HL-60/S4 treated with retinoic acid at 250 ng/mL for 4 days and 3 days (cell line): ENCODE measurements at regions not wholly inside any gene's neighbourhood (a gene's known extent, or its start where the extent isn't known, plus 50 kb on each side); places are given as distances from the start of the nearest gene placed in this dataset.
"Not testable (repeated sequence)": the region's sequence is repeated elsewhere in the genome, so short reads cannot be mapped to it uniquely, and the experiment has no call there.

ENCODE experiments used
- in situ Hi-C: fragments of 300-500 bp; cut with MboI; formaldehyde crosslinking; loops from 2 replicates; pipeline ENCODE4 v1.7.0; 2022; ENCODE audit warnings: low sequenced_read_pairs

- in situ Hi-C loops, result no loop called here
These were observed 138.2 kb downstream of the KCNRG start for GRCh38 chr13:50153401-50153800.

DNA sequence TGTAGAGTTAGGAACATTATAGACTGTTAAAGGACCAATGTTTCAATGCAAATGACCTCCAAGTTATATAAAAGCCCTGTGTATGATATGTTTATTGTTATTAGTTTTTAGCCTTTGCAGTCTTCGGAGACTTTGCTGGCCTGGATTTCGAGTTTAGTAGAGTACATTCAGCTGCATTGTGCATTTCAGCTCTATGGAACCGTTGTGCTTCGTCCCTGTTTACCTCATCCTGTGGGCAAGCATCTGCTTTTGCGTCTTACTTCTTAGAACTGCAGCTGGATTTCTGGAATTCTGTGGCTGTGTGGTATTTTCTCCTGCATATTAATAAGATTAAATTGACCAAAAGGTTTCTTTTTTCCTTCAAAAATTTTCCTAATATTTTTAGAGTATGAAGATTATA, 138.6 kb downstream of the KCNRG start:
- in situ Hi-C loops, result no loop called here

DNA sequence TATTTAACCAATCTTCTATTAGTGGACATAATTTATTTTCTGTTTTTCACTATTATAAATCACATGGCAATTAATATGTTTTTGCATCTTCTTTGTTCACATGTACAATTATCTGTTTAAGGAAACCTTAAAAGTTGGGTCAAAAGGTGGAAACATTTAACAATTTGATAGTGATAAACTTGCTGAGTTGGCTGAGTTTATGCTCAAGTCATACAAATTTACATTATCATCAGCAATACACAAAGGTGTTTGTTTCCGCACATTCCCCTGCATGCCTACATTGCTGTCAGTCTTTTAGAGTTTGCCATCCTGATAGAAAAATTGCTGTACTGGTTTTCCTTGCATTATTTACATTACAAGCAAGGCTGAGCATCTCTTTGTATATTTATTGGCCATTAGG, 139.5 kb downstream of the KCNRG start:
- in situ Hi-C loops, result no loop called here

- in situ Hi-C loops, result no loop called here
These were observed 140.9 kb downstream of the KCNRG start for GRCh38 chr13:50156140-50156539.

- in situ Hi-C loops, result no loop called here
These were observed 141.4 kb downstream of the KCNRG start for GRCh38 chr13:50156561-50157127.

- in situ Hi-C loops, result no loop called here
These were observed 143.3 kb downstream of the KCNRG start for GRCh38 chr13:50158385-50159165.

DNA sequence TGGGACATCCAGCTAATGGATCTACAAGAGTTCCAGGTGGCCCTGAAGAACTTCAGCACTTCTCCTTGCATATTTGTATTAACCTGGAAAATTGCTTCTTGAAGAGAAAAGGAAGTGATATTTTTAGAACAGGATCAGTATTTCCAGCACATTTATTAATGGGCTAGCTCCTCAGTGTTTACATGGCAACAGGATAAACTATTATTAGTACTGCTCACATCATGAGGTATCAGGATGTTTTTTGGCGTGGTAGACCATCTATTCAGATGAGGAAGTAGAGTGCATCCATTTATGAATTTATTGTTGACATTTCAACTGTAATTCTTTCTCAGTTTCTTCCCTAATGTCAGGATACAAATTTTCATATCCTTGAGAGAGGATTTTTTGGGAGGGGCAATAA, 144.4 kb downstream of the KCNRG start:
- in situ Hi-C loops, result no loop called here

GRCh38 chr13:50161052-50161451, 145.8 kb downstream of the KCNRG start:
- in situ Hi-C loops, result no loop called here

DNA sequence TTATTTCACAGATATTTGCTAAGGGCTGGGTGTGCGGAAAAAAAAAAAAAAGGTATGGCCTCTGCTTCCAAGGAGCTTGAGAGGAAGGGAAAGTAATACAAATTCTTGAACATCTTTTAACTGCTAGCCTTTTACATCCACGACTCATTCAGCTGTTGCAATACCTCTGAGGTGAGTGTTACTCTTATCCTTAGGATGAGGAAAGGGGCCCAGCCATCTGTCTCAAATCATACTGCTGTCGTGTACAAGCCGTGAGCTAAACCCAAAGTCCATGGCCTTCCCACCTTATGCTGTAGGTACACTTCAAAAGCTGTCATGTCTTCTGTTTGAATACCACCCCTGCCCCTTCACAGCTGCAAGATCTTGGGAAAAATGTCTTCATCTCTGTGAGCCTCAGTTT, 146.8 kb downstream of the KCNRG start:
- in situ Hi-C loops, result no loop called here

GRCh38 chr13:50162567-50162966, 147.3 kb downstream of the KCNRG start:
- in situ Hi-C loops, result no loop called here

- in situ Hi-C loops, result no loop called here
These were observed 152.1 kb downstream of the KCNRG start for GRCh38 chr13:50167224-50167947.

- in situ Hi-C loops, result no loop called here
These were observed 152.7 kb downstream of the KCNRG start for GRCh38 chr13:50167967-50168366.

DNA sequence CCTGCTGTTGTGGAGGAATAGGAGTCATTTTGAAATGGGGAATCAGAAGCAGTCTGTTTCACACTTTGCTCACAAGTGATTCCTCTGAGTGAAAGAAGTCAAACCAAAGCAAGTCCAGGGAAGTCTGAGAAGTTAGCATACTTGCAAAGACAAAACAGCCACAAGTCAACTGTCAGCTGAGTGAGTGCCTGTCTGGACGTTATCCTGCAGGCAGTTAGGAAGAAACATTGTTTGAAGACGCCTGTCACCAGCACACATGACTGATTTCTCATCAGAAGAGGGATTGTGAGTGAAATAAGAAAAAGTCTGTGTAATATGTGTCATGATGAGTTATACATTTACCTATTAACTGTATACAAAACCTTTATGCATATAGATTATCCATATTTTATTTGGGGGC, 153.5 kb downstream of the KCNRG start:
- in situ Hi-C loops, result no loop called here

- in situ Hi-C loops, result no loop called here
These were observed 155.3 kb downstream of the KCNRG start for GRCh38 chr13:50170447-50171037.

DNA sequence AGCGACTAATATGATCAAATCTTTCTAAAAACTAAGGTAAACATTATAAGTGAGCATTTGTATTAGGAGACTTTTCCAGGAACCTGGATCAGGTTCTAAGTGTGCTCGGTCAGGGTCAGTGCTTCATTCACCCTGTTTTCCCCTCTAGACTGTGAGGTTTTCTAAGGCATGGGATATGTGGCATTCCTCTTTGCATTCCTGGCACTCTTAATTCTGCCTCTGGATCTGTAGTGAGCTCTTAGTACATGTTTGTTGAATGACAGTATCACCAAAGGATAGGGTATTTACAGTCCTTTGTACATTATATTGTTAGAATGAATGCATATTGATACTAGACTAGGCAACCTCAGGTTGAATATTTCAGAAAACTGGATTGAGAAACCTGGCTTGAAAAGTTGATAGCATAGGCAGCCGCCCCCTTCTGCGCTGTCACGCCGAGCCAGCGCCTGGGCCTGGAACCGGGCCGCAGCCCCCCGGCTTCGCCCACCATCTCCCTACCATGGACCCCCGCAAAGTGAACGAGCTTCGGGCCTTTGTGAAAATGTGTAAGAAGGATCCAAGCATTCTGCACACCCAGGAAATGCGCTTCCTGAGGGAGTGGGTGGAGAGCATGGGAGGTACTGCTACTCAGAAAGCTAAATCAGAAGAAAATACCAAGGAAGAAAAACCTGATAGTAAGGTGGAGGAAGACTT, 156.5 kb downstream of the KCNRG start:
- in situ Hi-C loops, result no loop called here

DNA sequence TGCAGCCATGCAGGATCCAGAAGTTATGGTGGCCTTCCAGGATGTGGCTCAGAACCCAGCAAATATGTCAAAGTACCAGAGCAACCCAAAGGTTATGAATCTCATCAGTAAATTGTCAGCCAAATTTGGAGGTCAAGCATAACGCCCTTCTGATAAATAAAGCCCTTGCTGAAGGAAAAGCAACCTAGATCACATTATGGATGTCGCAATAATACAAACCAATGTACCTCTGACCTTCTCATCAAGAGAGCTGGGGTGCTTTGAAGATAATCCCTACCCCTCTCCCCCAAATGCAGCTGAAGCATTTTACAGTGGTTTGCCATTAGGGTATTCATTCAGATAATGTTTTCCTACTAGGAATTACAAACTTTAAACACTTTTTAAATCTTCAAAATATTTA, 157.8 kb downstream of the KCNRG start:
- in situ Hi-C loops, result not testable (repeated sequence)

- in situ Hi-C loops, result no loop called here
These were observed 159.4 kb downstream of the KCNRG start for GRCh38 chr13:50174630-50175029.

GRCh38 chr13:50179977-50180376, 164.7 kb downstream of the KCNRG start:
- in situ Hi-C loops, result no loop called here

DNA sequence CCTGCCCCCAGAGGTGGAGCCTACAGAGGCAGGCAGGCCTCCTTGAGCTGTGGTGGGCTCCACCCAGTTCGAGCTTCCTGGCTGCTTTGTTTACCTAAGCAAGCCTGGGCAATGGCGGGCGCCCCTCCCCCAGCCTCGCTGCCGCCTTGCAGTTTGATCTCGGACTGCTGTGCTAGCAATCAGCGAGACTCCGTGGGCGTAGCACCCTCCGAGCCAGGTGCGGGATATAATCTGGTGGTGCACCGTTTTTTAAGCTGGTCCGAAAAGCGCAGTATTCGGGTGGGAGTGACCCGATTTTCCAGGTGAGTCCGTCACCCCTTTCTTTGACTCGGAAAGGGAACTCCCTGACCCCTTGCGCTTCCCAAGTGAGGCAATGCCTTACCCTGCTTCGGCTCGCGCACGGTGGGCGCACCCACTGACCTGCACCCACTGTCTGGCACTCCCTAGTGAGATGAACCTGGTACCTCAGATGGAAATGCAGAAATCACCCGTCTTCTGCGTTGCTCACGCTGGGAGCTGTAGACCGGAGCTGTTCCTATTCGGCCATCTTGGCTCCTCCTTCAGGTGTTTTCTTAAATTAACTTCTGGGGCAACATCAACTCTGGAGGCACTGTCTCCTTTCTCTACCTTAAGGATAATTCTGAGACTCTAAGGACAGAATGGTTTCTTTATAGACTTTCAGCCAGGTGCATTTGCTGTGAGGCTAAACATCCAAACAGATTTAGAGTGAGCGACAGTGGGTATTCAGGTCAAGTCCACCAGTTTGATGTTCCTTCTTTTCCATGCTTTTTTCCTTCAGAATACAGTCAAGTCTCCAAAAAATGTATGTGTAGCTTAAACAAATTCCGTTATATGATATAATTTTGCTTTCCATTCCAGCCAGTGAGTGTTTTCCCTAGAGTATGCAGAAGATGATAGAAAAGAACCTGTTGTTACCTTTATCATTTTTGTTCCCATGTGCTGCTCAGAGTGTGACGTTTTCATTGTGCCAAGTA, 170.8 kb downstream of the KCNRG start:
- in situ Hi-C loops, result not testable (repeated sequence)
